ENCODE measurements at regions not wholly inside any gene's neighbourhood (a gene's known extent, or its start where the extent isn't known, plus 50 kb on each side); places are given as distances from the start of the nearest gene placed in this dataset.

GRCh38 chr13:106699311-106699710, 131.4 kb upstream of the ARGLU1 start:
- ChIA-PET CTCF (interaction anchor here (0.6 kb wide), 1 partner anchor 147 kb away, joined by 5 read pairs; no protein-coding TSS in a partner anchor), POLR2A (no interaction called here)
- Mint-ChIP-seq H3K27me3 (ENCODE audit: insufficient read depth, unreplicated experiment) (no peaks in the 10 kb centered on the region), H3K4me1 (ENCODE audit: insufficient read depth, unreplicated experiment) (no peaks in the 10 kb centered on the region), H3K36me3 (ENCODE audit: insufficient read depth, unreplicated experiment) (no peaks in the 10 kb centered on the region), H3K9me3 (ENCODE audit: unreplicated experiment) (no peaks in the 10 kb centered on the region), H3K4me3 (ENCODE audit: unreplicated experiment) (no peak overlapping the region), H3K27ac (ENCODE audit: low read depth, unreplicated experiment) (no peak overlapping the region)
- intact Hi-C loops (cut with micrococcal nuclease): no loop called here
- no peak for DNase-seq (ENCODE audit: unreplicated experiment)
- no peak for TF ChIP-seq CTCF (IDR thresholded peaks at IDR 0.05; ENCODE audit: unreplicated experiment)
- BruUV-seq (replicated peaks): no TSS peak

- intact Hi-C loops (cut with micrococcal nuclease): no loop called here
- no peak for TF ChIP-seq CTCF (IDR thresholded peaks at IDR 0.05; ENCODE audit: unreplicated experiment)
- Mint-ChIP-seq H3K36me3 (ENCODE audit: insufficient read depth, unreplicated experiment) (no peaks in the 10 kb centered on the region), H3K27me3 (ENCODE audit: insufficient read depth, unreplicated experiment) (no peaks in the 10 kb centered on the region), H3K27ac (ENCODE audit: low read depth, unreplicated experiment) (no peak overlapping the region), H3K4me3 (ENCODE audit: unreplicated experiment) (no peak overlapping the region), H3K4me1 (ENCODE audit: insufficient read depth, unreplicated experiment) (no peaks in the 10 kb centered on the region), H3K9me3 (ENCODE audit: unreplicated experiment) (no peaks in the 10 kb centered on the region)
- POLR2A ChIA-PET: no interaction called here
- BruUV-seq (replicated peaks): no TSS peak
- CTCF ChIA-PET: interaction anchor here (0.6 kb wide), 1 partner anchor 634 kb away, joined by 4 read pairs; no protein-coding TSS in a partner anchor
- no peak for DNase-seq (ENCODE audit: unreplicated experiment)
These were observed 128.8 kb upstream of the ARGLU1 start for GRCh38 chr13:106696719-106697118.

- no peak for DNase-seq (ENCODE audit: unreplicated experiment)
- TF ChIP-seq CTCF (IDR thresholded peaks at IDR 0.05; ENCODE audit: unreplicated experiment): no peak
- Mint-ChIP-seq H3K4me3 (ENCODE audit: unreplicated experiment) (no peak overlapping the region), H3K9me3 (ENCODE audit: unreplicated experiment) (no peaks in the 10 kb centered on the region), H3K27ac (ENCODE audit: low read depth, unreplicated experiment) (no peak overlapping the region), H3K27me3 (ENCODE audit: insufficient read depth, unreplicated experiment) (no peaks in the 10 kb centered on the region), H3K4me1 (ENCODE audit: insufficient read depth, unreplicated experiment) (no peaks in the 10 kb centered on the region), H3K36me3 (ENCODE audit: insufficient read depth, unreplicated experiment) (no peaks in the 10 kb centered on the region)
- CTCF ChIA-PET: interaction anchor here (0.6 kb wide), 1 partner anchor 9 kb away, joined by 3 read pairs; no protein-coding TSS in a partner anchor
- intact Hi-C loops (cut with micrococcal nuclease): no loop called here
- BruUV-seq (replicated peaks): no TSS peak
- POLR2A ChIA-PET: no interaction called here
These were observed 128.2 kb upstream of the ARGLU1 start for GRCh38 chr13:106696140-106696539.

- ChIA-PET POLR2A (no interaction called here), CTCF (no interaction called here)
- DNase-seq (ENCODE audit: unreplicated experiment): no peak
- no TSS peak for BruUV-seq (replicated peaks)
- Mint-ChIP-seq H3K4me3 (ENCODE audit: unreplicated experiment) (no peak overlapping the region), H3K36me3 (ENCODE audit: insufficient read depth, unreplicated experiment) (no peaks in the 10 kb centered on the region), H3K9me3 (ENCODE audit: unreplicated experiment) (no peaks in the 10 kb centered on the region), H3K4me1 (ENCODE audit: insufficient read depth, unreplicated experiment) (no peaks in the 10 kb centered on the region), H3K27me3 (ENCODE audit: insufficient read depth, unreplicated experiment) (no peaks in the 10 kb centered on the region), H3K27ac (ENCODE audit: low read depth, unreplicated experiment) (no peak overlapping the region)
- intact Hi-C loops (cut with micrococcal nuclease): no loop called here
- no peak for TF ChIP-seq CTCF (IDR thresholded peaks at IDR 0.05; ENCODE audit: unreplicated experiment)
These were observed 127.2 kb upstream of the ARGLU1 start for GRCh38 chr13:106695139-106695538.

Measured in MCF 10A (cell line).